ENCODE measurements at regions not wholly inside any gene's neighbourhood (a gene's known extent, or its start where the extent isn't known, plus 50 kb on each side); places are given as distances from the start of the nearest gene placed in this dataset.

GRCh38 chr3:72338082-72338941, 509.9 kb downstream of the SHQ1 start:
- peak; percentile 78 for DNase-seq

DNA sequence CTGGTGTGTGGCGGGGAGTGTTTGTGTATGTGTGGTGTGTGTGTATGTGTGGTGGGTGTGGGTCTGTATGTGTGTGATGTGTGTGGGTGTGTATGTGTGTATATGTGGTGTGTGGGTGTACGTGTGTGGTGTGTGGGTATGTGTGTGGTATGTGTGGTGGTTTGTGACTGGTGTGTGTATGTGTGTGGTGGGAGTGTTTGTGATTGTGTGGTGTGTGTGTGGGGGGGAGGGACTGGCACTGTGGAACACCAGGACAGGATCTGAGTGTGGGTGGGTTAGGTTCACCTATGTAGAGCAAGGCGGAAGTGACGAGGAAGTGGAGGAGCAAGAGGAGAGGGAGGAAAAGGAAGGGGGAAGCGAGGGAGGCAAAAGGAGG, 510.8 kb downstream of the SHQ1 start:
- DNase-seq: no peak

DNA sequence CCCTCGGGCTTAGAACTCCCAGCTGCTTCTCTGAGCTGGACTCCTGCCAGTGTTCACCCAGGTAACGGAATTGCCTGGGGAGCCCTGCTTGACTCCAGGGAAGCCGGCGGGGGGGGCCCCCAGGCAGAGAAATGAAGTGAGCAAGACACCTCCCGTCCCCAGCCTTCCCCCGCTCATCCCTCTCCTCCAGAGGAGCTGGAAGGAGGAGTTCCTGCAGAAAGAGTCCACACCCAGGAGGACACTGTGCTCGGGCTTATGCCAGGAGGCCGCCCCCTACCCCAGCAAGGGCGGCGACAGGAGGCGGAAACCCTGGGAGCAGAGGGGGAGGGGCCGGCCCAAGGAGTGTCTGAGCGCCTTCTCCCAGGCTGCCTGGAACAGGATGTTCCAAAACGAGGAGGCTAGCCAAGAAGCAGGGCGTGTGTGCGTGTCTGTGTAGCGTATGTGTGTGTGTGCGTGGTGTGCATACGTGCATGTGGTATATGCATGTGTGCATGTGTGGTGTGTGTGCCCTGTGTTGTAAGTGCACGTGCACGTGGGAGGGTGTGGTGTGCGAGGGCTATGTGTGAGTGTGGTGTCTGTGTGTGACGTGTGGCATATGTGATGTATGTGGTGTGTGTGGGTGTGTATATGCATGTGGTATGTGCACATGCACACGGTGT, 511.3 kb downstream of the SHQ1 start:
- no peak for DNase-seq

GRCh38 chr3:72336114-72336651, 512.1 kb downstream of the SHQ1 start:
- DNase-seq: no peak

DNA sequence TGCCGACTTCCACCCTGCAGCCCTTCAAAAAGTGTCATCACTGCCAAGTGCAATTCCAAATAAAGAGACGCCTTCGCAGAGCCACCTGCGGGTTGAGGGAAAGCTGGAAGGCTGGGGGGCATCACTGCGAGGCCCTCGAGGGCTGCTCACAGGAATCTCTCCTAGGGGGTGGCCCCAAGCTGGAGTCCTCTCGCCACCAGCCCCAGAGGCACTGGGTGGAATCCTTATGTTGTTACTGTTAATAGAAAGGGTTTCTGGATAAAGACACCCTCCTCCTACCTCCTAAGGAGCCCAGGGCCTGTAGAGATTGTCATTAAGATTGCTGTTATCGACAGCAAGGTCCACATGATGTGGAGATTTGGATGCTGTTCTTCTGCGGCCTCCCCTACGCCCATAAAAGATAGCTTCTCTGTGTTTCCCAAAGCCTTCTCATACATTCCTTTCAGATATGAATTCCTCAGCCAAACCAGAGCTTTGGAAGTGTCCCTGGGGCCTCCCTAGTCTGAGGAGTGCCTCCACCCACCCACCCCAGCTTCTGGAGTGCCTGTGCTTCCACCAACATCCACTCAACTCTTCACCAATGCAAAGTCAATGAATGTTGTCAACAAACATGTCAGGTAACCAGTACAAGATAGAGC, 512.7 kb downstream of the SHQ1 start:
- no peak for DNase-seq

- DNase-seq: no peak
Measured at GRCh38 chr3:72334681-72335457, 513.4 kb downstream of the SHQ1 start.

- no peak for DNase-seq
Measured at GRCh38 chr3:72332689-72333088, 515.6 kb downstream of the SHQ1 start.

DNA sequence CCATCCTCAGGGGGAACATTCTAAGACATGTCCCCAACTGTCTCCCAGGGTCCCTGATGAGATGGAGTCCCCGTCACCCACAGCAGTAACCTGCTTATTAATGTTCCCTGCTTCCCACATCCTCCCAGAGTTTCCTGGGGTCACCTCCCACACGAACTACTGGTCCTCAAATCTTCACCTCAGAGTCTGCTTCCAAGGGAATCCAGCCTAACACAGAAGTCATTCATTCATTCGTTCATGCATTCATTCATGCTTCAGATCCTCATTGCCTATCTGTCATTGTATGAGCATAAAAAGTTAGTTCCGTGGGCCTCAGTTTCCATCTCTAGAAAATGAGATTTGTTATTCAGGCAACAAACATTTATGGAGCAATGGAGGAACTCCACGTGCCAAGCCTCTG, 516.2 kb downstream of the SHQ1 start:
- DNase-seq: no peak

- no peak for DNase-seq
Measured at GRCh38 chr3:72331076-72331475, 517.2 kb downstream of the SHQ1 start.

DNA sequence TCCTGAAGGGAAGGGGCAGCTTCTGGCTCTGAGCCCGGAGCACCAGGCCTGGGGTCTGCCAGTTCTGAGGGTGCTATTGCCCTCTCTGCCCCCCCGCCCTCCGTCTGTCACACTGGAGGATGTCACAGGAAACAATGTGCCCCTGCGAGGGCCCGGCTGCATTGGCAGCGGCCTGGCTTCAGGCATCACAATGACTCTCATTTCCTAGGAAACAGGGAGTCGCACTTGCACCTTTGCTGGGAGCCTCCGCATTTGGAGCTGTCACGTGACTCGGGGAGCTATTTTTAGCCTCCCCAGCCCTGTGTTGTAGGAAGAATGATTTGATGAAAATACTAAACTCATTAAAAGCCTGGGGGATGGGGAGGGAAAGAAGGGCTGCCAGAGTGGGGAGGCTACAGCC, 518.9 kb downstream of the SHQ1 start:
- DNase-seq: no peak

GRCh38 chr3:72328755-72329277, 519.4 kb downstream of the SHQ1 start:
- no peak for DNase-seq

DNA sequence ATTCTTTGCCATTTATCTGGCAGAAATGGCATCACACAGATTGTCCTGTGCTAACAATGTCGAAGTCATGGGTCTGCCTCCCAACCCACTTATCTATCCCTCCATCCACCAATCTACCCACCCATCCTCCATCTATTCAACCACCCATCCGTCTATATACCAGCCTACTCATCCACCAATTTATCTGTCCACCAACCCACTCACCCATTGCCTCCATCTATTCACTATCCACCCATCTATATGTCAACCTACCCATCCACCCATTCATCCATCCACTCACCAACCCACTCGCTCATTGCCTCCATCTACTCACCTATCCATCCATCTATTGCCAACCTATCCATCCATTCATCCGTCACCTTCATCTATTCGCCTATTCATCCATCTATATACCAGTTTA, 521.2 kb downstream of the SHQ1 start:
- DNase-seq: no peak

GRCh38 chr3:72324253-72324811, 523.9 kb downstream of the SHQ1 start:
- DNase-seq: no peak

- no peak for DNase-seq
Measured at GRCh38 chr3:72323773-72324172, 524.5 kb downstream of the SHQ1 start.

DNA sequence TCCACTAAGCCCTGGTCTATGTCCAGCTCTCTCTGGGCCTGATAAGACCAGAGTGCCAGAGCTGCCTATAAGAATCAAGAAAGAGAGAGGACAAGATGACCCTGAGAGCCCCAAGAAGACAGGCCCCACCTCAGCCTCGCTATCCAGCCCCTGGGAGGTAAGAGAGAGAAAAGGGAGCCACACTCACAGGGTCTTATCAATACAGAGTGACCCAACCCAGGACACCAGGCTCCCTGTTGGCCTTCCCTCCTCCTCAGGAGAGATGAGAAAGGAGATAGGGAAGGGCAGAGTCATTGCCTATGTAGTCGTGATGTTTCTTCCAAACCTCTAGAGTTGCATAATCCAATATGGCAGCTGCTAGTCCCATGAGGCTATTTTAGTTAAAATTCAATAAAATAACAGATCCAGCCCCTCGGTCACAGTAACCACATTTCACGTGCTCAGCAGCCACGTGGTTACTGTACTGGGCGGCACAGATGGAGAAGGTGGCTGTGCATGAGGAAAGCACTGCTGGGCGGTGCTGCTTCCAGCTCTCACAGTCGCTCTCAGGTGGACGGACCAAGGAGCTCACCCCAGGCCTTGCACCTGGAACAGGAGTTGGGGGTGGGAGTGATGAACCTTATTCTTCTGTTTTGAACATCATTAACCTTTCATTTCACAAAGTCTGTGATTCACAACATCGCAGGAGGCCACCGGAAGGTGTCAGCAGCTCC, 525.8 kb downstream of the SHQ1 start:
- no peak for DNase-seq

- no peak for DNase-seq
Measured at GRCh38 chr3:72320955-72321303, 527.3 kb downstream of the SHQ1 start.

- no peak for DNase-seq
Measured at GRCh38 chr3:72320095-72320954, 527.9 kb downstream of the SHQ1 start.

DNA sequence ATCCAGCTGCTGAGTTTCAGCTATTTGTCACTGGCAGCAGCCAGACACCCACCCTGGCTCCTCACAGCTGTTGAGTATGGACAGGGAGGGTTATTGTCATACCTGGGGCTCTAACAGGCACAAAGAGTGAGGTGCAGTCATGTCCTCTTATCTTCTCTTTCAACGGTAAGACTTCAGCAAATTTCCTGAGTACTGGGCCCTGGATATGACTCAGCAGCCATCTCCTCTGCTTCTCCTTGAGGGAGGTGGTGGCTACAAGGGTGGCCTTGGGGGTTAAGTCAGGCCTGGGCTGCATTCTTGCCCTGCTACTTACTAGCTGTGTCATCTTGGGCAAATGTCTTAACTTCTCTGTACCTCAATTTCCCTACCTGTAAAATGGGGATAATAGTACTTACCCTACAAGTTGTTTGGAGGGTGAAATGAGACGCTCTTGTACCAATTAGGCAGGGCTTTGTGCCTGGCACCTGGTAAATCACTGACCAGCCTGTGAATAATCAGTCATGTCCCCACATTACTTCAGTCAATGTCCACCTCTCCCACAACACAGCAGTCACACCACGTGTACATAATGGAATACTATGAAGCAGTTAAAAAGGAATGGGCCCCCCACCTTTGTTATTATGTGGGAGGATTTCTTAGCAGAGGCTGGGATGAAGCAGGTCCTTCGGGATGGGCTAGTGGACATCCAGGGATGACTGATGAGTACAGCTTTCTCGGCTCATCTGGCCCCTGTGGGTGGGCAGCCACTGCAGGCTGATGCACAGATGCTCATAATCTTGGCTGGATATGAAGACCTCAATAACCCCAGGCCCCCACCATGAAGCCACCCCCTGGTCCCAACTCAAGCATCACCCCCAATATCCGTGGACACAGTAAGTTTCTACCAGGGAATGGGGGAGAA, 528.8 kb downstream of the SHQ1 start:
- DNase-seq: no peak

DNA sequence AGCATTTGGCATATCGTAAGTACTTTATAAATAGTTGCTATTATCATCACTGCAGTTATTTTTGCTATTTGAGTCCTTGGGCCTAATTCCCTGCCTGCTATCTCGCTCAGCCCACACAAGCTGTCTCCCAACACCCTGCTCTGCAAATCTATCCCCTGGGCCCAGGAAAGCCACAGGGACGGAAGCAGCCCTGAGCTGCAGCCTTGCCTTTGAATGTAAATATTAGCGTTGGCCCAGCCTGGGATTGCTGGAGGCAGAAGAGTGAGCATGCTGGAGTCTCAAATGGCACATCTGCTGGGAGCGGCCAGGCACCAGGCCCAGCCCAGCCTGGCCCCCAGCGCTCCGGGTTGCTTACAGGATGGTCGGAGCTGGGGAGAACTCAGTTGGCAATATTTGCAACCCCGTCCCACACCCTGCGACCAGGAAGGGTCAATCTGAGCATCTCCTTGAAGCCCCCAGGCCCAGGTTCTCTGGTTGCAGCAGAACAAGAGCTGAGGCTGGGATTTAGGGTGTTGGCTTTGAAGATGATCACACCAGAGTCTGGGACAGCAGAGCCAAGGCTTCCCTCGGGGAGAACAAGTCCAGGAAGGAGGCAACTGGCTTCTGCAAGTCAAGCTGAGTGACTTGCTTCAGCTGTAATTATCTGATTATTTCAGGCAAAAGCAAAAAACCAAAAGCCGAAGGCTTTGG, 529.6 kb downstream of the SHQ1 start:
- no peak for DNase-seq
